AG08395 (cell line): ENCODE measurements at regions not wholly inside any gene's neighbourhood (a gene's known extent, or its start where the extent isn't known, plus 50 kb on each side); places are given as distances from the start of the nearest gene placed in this dataset.
"Not testable (repeated sequence)": the region's sequence is repeated elsewhere in the genome, so short reads cannot be mapped to it uniquely, and the experiment has no call there.

Experiments used
- DNase-seq: peaks from one replicate; pipeline ENCODE4 v3.0.0; 2012; ENCODE audit warnings: mixed read lengths, low spot score

DNA sequence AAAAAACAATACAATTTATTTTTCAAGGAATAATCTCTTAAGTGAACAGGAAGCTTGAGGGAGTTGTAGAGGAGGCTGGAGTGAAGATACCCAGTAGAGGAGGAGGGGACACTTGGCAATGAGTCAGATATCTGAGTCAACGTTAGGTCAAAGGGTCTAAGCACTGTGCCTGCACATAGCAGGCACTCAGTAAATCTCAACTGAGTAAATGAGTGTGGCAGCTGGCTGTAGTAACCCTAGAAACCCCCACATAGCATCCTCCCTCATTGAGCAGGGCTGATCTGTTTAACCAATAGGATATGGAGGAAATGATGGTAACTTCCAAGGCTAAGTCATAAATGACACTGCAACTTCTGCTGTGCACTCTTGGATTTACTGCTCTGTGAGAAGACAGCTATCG is 186.0 kb upstream of the FAM241A start:
- peak; percentile 36 for DNase-seq

DNA sequence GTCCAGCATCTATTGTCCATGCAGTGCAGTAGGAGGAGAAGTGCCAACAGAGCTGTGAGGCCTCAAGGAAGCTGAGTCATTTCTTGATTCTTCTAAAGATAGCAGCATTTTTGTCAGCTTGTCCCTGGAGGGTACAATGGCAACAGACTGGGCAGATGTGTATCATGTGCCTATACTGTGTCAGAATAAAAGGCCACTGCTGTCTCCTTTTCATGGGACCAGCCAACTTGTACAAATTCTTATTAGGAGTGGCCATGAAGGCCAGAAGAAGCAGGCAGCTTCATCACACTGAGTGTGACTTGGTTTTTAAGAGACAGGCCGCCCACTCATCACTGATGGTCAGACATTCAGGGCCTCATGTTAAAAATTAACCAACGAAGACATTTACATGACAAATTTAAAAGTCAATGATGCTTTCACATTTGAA is 185.0 kb upstream of the FAM241A start:
- DNase-seq = peak; percentile 65

DNA sequence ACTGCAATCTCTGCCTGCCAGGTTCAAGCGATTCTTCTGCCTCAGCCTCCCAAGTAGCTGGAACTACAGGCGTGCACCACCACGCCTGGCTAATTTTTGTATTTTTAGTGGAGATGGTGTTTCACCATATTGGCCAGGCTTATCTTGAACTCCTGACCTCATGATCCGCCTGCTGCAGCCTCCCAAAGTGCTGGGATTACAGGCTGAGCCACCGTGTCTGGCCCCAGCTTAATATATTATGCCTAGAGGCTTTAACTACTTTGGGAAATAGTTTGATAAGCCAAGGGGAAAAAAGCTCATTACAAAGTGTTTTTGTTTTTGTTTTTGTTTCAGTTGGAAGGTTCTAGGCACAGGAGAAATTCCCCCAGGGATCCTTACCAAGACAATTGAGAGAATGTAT is 184.2 kb upstream of the FAM241A start:
- not testable (repeated sequence) for DNase-seq

DNA sequence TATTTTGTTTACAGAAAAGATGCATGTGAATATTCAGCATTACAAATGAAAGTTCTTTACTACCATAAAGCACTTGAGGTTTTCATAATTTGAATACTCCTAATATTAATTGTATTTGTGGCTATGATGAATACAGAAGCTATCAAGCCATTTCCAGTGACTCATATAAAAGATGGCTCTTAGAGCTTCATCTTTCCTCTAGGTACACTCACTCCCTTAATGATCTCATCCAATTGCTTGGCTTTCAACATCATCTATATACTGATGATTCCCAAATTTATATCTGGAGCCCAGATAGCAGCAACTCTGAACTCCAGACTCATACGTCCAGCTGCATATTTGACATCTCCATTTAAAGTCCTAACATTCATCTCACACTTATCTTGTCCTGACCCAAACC is 183.4 kb upstream of the FAM241A start:
- peak; percentile 58 for DNase-seq

DNA sequence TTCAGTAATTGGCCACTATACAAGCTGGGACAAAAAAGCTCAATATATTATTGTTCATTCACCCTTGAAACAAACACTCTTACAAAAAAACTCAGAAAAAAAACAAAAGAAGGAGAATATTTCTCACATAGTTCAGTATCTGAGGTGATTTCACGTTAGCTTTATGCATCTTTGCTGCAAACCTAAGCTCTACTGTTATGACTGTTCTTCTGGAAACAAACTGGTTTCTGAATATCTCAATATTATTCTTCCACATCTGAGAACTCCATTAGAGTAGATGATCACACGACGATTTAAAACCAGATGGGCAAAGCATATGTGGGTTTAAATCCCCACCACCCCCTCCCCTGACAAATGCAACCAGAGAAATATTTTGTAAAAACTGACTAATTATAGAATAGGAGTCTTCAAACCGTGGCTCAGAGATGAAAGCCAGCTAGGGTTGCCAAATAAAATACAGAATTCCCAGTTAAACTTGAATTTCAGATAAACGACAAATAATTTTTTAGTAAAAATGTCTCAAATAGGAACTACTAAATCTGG is 182.0 kb upstream of the FAM241A start:
- no peak for DNase-seq

DNA sequence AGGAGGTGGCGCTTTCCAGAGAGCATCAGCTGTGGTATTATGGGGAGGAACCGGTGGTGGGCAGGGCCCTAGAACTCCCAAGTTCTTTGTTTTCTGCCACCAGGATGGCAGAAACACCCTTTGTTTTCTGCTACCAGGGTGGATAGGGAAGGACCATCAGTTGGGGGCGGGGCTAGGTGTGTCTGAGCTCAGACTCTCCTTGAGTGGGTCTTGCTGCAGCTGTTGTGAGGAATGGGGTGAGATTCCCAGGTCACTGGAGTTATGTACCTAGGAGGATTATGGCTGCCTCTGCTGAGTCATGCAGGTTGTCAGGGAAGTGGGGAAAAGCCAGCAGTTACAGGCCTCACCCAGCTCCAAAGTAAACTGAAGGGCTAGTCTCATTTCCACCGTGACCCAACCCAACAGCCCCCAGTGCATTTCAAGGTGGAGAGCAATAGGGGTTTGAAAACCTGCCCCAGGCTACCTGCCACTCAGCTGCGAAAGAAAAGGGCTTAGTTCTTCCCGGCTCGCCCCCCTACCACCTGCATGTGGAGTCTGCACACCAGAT is 167.8 kb upstream of the FAM241A start:
- no peak for DNase-seq

DNA sequence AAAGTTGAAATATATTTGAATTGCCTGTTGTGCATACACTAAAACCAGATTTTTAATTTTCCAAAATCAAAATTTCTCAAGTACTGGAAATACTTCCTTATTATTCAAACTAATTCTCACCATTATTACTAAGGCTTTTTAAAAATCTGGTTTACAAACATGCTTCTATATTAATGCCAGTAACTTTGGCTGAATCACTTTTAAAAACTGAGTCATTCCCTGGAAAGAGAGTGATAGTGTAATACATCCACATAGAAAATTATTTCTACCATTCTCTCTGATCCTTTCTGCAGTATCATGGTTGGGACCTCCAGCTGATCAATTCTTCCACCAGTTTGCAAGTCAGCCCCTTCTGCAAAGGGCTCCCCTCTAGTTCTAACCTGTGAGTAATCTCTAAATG is 165.3 kb upstream of the FAM241A start:
- DNase-seq = peak; percentile 16

DNA sequence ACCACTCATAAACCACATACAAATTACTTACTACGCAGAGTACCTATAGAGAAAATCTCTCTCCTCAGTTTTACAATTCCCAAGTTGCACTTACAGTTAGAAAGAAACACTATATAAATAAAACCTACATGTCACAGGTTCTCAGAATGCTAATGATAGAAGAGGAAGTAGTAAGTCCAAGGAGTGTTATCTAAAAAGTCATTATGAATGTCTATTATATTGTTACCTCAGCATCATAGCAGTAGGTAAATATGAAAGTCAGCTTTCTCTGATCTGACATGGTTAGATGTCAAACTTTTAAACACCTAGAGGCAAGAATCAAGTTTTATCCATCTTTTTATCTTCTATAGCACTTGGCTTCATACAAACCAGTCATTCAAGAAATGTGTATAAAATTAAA is 163.2 kb upstream of the FAM241A start:
- no peak for DNase-seq

DNA sequence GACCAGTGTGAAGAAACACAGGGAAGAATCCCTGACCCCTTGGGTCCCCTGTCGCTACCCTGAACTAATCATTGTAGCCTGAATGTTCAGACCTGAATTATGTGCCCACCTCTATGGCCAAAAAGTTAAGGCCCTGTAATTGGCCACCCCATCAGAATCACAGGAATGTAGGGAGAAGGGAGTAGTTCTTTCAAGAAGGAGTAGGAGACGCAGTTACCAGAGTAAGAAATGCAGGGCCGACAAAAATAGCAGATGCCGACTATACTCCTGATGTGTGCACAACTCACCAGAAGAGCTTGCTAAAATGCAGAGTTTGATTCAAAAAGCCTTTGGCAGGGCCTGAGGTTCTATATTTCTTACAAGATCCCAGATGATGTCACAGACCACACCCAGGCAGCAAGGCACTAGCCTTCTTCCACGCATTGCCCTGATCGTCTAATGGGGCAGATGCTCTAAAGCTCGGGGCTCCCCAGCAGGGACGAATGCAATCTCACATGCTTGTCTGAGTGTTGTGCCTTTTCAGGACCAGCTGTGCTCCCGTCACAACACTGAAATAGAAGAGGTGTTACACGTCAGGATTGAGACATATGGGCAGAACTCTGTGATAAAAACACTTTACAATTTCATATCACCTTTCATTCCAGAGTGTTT is 161.0 kb upstream of the FAM241A start:
- DNase-seq = no peak

DNA sequence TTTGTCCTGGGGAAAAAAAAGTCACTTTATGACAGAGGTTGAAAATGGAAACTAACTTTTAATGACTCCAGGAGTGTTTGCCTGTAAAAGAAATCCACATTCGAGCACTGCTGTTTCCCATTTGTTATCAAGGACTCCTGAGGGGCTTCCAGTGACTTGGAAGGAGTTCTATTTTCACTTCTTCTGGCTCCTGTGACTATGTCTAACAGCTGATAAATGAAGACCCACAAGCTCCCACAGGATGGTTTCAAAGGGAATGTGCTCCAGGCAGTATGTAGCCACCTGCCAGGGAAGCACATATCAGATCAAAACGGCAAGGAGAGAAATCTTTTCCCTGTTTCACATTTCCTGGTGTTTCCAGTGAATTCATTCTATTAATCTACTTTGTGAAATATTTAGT is 159.8 kb upstream of the FAM241A start:
- DNase-seq = no peak

DNA sequence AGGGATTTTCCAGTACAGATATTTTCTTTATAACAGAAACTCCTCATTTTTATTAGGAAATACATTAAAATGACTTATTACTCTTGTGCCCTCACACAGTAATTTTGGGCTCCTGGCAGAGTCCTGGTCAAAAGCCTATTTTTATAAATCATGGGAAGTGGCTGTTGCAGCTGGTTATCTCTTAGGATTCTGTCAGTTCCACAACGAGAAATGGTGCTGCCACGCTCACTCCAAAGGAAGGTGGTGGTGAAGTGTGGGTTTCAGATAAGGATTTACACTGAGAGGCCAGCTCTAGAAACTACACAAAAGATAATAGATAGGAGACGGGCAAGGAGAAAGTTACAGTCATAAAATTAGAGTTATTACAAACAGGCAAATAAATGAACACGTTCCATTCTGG is 159.2 kb upstream of the FAM241A start:
- DNase-seq = no peak

DNA sequence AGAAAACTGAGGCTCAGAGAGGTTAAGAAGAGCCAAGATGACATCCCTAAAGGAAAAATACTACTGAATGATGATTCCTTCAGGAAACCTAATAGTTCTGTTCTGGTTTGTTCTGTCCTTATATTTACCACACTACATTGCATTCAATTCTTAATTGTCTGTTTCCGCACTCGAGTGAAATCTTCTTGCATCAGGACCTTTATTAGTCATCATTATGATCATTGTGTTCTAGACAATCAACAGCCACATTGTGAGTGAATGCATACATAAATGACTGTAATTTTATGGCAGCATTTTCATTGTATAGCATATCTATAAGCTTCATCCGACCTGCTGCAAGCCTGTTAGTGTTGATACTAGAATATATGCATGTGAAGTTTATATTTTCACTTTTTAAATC is 156.7 kb upstream of the FAM241A start:
- no peak for DNase-seq

DNA sequence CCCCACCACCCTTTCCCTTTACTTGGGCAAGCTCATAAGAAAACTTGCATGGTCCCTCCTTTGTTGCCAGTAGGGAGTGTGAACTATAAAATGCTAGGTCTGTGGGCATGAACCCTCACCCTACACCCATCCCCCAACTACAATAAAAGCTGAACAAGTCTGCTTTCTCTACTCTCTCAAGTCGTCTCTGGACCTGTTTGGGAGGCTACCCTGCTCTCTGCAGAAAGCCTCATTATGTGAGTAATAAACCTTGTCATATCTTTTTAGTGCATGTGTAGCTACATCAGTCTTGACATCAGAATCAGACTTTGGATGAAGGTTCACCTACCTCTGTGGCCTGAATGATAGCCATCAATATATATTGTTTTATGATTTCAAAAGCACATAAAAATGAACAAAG is 155.4 kb upstream of the FAM241A start:
- no peak for DNase-seq

DNA sequence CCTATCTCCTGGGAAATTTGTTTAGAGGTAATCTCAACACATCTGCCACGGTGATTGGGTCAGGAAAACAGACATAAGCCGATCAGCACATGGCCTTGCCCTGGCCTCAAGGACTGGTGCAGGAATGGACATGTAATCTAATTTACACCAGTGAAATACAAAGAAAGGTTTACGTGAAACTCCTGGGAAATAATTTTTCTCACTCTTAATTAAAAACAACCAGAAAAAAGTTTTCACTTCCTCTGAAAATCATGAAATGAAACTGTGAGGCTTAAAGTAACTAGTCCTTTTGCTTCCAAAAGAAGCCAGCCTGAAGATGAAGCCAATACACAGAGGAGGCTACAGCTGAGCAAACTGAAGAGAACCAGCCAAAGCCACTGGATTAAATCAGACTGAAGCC is 154.1 kb upstream of the FAM241A start:
- no peak for DNase-seq

DNA sequence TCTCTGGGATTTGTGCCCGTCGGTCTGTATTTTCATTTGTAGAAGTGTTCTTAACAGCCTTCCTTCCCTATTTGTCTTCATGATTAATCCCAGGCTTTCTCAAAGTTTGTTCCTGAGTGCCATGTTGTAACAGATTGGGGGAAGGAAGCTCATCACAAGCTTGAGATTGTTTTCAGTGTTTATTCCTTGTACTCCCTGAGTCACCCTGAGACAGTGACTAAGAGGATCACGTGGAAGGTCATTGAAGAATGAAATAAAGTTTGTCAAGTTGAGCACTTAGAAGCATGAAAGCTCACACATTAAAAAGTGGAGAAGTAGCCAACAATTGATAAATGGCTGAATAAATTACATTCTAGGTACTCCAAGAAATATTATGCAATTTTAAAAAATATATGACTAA is 153.5 kb upstream of the FAM241A start:
- DNase-seq = peak; percentile 83

DNA sequence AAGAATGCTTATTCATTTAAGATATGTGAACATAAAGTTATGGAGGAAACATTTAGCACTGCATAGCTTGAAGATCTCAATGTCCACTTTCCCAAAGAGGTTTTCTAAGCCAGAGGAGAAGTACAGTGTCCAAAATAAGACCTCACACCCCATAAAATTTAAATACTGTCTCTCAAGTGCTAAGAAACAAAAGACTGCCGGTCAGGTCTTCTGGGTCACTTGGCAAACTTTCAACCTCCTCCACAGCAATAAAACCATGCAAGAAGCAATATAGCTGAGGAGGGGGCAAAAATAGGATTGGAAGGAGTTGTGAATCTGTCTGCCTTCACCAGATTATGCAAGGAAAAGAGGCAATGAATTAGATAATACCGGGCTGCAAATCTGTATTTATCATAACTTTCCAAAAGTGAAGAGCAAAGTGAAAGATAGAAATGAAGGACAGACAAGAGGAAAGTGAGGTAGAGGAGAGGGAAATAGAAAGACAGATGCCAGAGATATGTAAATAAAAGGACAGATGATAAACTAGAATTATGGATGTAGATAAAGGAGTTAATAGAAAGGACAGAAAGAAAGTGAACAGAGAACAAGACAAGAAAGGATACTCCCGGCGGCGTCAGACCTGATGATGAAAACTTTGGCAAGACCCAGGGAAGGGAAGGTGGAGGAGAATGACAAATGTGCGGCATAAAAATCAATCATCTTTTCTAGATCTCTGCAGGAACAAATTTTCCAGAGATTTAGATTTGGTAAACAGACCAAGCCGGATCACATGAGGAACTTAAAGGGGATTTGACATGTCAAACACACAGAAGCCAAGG is 152.7 kb upstream of the FAM241A start:
- no peak for DNase-seq

DNA sequence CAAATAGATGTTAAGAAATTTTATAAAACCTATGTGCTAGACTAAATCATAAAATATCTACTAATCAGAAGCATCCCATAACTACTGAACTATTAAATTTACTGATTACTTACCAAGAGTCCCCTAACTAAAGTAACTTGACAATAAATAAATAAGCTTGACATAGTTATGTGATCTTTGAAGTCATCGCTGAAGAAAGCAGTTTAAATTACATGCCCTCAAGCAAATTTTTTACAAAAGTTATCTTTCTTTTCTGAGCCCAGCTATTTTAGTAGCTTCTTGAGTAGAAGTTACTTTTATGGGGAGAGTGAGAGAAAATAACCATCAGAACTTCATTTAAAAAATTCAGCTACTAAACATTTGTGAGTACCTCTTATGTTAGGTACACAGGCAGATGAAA is 150.9 kb upstream of the FAM241A start:
- DNase-seq = no peak

DNA sequence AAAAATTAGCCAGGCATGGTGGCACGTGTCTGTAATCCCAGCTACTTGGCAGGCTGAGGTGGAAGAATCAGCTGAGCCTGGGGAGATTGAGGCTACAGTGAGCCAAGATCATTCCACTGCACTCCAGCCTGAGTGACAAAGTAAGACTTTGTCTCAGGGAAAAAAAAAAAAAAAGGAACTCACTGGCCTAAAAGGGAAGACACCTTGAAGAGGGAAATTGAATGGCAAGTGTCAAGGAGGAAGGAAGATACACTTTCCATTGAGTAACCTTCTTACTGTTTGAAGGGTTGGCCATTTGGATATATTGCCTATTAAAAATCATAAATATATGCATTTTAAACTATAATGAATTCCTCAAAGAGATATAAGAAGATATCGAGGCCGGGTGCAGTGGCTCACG is 147.5 kb upstream of the FAM241A start:
- DNase-seq = no peak

DNA sequence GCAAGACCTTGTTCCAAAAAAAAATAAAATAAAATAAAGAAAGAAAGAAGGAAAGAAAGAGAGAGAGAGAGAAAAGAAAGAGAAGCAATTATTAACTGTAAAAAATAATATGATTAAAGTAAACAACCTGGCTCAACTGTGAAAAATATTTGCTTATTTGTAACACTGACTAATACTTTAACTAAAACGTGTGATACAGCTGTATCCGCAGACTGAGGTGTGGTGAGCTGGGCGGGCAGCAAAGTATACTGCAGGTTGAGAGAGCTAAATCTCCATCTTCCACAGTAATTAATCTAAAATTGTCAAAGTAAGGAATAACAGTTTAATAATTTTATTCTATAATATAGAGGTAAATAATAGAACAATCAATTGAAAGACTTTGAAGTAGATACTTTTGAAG is 145.5 kb upstream of the FAM241A start:
- no peak for DNase-seq

DNA sequence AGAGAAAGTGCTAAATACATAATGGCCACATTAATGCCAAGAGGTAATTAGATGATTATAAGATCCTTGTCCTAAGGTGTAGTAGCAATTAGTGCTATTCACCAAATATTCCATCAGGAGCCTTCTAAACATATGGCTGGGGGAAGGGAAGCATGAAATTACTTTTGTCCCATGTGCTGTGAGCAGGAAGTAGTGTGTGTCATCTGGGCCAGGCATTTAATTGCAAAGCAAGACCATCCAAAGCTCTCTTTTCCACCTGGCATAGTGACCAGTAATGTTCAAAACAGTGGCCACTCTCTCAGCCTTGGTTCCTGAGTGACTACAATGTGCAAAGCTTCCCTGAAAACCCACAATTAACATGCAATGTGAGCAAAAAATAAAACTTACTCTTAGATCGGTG is 144.2 kb upstream of the FAM241A start:
- no peak for DNase-seq

DNA sequence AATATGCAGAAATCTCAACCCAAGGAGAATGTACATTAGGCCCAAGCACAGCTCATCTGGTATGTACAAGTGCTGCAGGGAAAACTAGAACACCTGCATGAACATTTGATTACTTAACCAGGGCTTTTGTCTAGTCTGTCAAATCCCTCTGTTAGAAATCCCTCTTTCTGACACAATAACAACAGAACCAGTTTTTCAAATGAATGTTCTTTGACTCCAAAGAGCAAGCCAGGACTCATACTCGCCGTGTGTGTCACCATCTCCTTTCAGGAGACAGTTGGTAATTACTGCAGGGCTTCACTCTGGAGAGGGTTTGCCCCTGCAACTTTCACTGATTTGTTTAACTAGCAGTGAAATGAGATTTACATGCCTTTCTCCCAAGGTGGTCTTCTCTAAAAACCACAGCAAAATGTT is 143.0 kb upstream of the FAM241A start:
- DNase-seq = peak; percentile 16

DNA sequence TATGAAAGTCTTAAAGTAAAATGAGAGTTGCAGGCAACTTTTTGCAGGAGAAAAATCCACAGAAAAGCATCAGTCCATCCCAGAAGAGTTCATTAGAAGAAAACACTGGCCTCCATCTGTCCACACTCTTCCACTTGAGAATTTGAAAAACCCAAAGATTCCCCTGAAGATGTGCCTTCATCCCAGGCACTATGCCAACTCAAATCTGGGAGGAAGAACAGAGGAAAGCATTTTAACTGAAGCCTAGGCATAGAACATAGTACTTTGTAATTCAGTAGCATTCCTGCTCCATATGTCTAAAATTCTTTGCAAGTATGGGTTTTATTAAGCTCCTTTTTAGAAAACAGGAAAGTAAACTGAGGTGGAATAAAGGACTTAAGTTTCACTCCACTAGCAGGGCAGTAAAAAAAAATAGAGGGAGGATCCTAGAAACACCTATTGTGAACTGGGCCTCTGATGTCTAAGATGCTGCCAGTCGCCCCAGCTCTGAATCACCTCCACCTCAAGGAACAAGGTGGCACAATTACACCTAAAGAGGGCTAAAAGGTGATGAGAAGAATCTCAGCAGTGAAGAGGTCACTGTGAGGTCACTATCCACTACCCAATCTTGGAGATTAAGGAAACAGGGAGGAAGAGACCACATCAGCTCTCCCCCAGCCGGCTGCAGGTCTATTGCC is 141.9 kb upstream of the FAM241A start:
- DNase-seq = no peak

DNA sequence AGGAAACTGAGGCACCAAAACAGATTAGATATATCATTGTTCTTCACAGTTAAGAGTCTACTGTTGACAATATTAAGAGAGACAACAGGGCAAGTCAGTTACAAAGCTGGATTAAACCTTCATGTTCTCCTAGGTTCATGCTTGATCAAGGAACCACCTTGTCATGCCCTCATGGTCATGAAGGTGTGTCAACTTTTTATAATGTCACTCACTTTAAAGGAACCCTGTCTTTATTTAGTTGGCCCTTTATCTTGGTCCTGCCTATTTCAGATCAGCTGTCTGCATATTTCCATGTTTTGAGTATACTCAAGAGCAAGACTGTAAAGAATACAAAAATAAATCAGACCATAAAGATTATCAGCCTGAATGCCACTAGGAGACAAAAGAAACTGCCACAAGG is 140.2 kb upstream of the FAM241A start:
- no peak for DNase-seq
